HuH-7 (cell line): ENCODE measurements at regions not wholly inside any gene's neighbourhood (a gene's known extent, or its start where the extent isn't known, plus 50 kb on each side); places are given as distances from the start of the nearest gene placed in this dataset.
"Not testable (repeated sequence)": the region's sequence is repeated elsewhere in the genome, so short reads cannot be mapped to it uniquely, and the experiment has no call there.

Source experiments
- DNase-seq: peaks from one replicate; pipeline ENCODE4 v3.0.0; 2011; ENCODE audit warnings: low spot score

DNA sequence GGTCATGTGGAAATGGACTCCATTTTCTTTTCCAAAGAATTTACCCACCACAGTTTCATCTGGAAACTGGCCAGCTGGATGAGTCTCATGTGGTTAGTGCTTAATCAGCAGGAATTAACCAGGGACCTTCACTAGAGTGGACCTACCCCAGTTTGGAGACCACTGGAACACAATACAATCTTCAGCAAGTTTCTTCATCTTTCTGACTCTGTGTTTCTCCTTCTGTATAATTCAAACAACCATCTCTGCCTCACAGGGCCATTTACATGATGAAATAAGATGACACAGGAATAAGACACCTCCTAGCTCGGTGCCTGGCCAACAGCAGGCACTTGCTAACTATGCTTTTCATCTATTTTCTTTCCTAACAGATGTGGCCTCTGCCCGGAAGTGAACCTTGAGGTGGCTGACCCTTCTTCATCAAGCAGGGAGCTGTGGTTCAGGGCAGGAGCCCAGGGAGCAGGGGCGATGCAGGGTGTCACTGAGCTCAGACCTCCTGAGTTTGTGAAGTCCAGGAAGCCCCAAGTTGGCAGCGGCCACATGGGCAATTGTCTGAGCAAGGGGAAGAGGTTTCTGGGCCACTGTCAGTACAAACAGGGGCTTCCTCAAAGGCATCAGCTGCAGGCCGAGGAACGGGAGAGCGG lies 98.8 kb downstream of the SOD2 start:
- no peak for DNase-seq

DNA sequence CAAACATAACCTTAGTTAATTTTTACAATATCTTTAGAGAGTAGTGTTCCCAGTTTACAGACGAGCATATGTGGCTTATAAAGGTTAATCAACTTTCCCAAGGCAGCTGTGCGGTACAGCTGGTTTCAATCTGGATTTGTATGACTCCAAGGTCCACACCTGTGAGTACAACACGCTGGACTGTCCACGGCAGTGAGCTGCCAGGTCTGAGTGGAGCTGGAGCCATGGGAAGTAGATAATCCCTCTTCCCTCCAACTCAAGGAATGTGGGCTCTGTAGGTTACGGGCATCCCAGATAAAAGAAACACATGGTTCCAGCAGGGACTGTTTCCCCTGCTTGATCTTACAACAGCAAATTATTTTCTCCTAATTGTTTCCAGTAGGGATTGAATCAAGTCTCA lies 102.2 kb downstream of the SOD2 start:
- no peak for DNase-seq

DNA sequence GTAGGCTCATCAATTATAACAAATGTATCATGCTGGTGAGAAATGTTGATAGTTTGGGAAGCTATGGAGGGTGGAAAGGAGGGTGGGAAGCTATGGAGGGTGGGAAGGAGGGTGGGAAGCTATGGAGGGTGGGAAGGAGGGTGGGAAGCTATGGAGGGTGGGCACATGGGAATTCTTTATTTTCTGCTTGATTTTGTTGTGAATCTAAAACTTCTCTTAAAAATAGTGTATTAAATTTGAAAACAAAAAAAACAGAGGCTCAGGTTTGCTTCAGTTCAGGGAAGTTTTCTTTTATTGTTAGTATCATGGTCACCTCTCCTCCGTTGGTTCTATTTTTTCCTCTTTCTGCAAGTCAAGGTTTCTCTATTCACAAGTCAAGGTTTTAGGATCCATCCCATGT lies 106.4 kb downstream of the SOD2 start:
- DNase-seq = no peak

DNA sequence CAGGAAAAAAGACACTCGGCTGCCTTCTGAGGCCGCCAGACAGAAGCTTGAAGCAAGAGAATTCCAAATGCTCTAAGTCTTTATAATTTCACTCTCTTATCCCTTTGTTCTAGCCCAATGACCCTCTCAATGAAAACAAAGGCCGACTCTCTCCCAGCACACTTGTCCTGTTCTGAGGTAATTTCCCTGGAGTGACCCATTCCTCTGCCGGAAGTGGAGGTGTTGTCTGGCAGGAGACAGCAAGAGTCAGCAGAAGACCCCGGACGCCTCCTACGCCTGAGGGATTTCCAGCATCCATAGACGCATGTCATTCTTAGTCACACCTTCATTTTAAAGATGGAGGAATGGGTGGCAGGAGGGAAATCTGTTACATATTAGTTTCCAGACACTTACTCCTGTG lies 110.3 kb downstream of the SOD2 start:
- DNase-seq = no peak

DNA sequence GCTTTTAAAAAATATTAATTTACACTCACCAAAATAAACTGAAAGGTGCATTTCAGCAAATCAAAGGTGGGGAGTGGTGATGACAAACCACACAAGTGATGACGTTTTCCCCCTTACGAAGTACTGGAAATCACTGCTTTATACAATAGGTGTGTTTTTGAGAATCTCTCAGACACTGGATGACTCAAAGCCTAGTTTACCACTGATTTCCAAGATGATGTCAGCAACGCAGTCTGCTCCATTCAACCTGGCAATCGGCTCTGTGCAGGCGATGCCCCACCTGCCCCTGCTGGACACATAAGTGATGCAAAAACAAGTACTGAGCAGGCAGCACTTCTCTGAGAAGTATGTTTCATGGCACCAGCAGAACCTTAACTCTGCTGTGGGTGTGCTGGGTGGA lies 114.4 kb downstream of the SOD2 start:
- no peak for DNase-seq

DNA sequence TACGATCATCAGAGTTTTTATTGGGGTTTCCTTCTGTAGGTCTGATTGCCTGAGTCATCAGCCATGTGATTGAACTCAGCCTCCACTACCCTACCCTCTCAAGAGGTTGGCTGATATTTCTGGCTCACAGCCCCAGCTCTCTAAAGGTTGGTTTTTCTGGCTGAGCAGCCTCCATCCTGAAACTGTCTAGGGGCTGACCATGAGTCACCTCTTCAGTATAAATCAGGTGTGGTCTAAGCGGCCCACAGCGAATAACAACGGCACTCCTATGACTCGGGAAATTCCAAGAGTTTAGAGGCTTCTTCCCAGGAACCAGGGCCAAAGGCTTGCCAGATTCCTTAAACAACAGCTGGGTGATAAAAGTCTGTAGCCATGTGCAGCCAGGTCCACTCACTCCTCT lies 115.5 kb downstream of the SOD2 start:
- no peak for DNase-seq

DNA sequence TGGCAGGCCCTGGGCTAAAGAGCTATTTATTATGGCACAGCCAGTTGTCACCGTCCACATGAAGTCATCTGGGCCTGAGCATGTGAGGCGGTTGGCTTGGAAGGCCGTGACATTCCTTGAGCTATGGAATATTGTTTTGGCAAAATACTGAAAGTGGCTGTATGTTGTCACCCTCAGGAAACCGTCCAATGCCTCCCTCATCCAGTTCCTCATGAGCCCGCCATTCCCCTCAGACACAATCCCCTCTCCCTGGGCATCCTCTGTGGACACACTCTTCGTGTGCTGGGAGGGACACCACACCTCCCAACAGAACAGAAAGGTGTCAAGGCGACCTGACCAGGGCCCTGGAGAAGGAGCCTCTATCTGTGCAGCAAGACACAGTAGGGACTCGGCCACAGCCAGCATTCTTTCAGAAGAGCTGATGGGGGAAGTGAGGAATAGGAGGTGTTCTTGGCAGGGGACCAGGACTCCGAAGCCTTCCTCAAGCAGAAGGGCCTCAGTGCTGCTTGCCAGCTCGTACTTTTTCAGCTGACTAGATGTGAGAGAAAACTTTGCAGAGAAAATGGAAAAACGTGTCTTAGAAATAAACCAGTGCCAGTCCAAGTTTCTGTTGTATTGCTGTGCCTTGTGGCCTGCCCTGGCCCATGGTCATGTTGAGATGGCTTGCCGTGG lies 120.5 kb downstream of the SOD2 start:
- DNase-seq = no peak

DNA sequence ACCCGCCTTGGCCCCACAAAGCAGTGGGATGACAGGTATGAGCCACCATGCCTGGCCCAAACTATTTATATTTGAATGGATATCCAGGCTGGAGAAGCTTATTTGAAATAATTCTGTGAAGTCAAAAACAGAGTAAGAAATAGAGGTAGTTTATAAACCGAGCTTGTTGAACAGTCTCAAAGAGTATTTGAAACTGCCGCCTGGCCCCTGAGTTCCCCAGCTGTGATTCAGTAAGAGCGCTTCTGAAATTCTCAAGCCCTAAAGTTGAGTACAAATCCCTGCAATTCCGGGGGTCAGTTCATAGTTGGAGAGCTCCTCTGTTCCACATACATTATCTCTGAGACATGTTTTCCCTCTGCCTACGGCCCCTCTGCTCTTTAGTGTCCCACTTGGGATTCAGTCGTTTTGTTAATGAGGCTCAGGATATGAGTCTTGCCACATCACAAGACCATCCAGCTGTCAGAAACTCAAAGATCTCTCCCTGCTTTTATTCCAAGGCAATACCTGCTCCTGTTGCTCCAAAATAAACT lies 127.8 kb downstream of the SOD2 start:
- no peak for DNase-seq

DNA sequence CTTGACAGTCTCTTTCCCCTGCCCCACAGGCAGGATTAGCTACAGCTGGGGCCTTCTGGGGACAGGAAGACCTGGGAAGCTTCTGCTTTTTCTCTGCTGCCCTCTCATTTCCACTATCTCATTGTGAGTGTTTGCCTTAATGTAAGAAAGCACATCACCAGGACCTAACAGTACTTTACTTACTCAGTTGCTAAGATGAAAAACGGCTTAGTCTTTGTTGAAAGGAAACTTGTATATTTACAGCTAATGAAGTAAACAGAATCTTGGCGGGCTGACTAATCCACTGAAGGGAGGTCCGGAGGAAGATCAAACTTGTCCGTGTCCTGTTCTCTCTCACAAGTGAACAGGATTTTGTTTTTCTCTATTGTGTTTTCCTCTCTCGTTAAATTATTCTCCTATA lies 128.6 kb downstream of the SOD2 start:
- DNase-seq = no peak

DNA sequence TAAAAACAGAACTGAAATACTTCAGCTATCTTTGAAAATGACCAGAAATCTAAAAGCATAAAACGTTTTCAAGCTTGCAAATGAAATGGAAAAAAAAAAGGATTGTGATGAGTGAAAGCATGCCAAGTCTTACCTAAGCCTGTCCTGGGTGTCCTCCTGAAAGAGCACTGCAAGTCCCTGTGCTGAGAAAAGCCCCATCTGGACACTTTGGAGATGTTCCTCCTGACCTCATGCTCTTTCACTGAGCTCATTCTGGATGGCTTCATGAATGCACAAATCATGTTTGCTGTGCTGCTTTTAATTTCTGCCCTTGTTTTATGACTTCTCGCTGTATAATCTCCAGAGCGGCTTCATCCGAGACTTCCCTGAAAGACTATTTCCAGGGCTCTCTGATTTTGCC lies 136.0 kb downstream of the SOD2 start:
- no peak for DNase-seq

DNA sequence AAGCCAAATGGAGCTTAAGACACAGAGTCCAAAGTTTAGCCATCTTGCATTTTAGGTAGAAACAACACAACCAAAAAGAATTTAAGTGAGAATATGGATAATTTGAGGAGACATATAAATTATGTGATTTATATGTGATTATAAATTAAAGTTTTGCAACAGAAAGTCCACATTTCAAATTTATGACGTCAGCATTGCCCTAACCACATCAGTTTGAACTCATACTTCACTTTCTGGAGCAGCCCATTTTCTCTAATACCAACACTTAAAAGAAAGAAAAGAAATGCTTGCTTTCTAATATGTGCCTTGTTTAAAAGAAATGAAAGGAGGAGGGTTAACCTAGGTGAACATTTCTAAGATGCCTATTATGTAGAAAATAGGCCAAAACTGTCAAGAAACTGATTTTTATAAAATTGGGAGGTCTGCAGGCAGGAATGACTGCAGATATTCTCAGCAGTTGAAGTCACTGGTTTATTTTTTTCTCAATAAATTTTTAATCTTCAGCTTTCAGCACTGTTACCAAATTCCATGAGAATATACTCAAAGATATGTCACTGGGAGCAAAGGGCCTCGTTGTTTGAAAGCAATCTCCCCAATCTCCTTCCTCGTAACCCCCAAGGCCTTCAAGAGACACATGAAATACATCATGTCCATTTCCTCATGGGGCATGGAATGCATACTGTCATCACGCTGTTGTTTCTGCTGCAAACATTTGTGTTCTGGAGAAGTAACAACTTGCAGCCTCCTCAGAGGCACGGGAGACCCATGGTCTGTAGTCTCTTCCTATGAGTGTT lies 137.8 kb downstream of the SOD2 start:
- no peak for DNase-seq

DNA sequence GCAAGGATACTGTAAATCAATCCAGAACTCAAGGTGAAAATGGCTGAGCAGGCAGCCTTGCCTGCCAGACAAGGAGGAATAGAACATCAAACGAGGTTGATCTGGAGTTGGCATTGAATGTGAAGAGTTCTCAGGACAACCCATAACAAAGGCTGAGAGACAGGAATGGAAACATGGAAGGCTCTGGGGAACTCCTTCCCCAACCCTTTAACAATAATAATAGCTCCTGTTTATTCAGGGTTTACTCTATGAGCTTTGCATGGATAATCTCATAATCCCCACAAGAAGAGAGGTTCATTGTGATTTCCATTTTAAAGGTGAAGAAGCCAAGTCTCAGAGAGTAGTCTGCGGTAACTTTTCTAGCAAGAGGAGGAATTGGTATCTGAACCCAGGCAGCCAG lies 151.7 kb downstream of the SOD2 start:
- no peak for DNase-seq

DNA sequence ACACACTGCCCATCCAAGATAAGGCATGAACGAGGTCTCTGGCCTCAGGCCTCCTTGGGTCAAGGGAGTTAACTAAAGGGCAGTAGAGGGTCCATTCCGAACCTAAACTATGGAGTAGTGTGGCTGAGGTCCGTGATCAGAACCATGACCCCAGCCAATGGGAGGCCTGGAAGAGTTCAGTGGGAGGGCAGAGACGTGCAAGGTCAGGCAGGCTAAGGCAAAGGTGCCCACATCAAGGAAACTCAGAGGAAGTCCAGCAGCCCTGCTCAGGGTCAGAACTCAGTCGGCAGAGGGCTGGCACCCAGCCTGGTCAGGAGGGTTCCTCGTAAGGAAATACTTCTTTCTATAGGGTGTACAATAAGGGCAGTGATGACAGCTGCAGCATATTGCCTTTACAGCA lies 152.2 kb downstream of the SOD2 start:
- no peak for DNase-seq

DNA sequence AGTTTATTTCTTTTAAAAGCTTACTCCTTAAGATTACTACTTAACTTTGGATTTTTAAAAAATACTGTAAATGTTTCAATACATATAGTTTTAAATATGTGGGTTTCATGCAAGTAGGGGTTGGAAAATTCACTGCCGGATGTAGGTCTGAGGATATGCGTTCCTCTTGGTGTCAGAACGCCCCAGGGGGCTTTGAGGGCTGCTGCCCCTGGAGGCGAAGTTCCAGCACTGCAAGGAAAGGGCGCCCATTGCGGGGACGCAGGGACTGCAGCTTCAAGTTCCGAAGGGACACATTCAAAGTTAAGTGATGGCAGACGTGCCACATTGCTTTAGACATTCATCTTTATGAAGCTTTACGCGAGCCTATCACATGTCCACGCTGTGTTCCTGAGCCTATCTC lies 152.9 kb downstream of the SOD2 start:
- peak; percentile 65 for DNase-seq

DNA sequence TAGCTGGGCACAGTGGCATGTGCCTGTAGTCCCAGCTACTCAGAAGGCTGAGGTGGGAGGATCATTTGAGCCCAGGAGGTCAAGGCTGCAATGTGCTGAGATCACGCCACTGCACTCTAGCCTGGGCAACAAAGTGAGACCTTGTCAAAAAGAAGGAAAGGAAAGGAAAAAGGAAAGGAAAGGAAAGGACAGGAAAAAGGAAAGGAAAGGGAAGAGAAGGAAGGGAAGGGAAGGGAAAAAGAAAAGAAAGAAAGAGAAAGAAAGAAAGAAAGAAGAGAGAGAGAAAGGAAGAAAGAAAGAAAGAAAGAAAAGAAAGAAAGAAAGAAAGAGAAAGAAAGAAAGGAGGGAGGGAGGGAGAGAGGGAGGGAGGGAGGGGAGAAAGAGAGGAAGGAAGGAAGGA lies 155.0 kb downstream of the SOD2 start:
- not testable (repeated sequence) for DNase-seq

DNA sequence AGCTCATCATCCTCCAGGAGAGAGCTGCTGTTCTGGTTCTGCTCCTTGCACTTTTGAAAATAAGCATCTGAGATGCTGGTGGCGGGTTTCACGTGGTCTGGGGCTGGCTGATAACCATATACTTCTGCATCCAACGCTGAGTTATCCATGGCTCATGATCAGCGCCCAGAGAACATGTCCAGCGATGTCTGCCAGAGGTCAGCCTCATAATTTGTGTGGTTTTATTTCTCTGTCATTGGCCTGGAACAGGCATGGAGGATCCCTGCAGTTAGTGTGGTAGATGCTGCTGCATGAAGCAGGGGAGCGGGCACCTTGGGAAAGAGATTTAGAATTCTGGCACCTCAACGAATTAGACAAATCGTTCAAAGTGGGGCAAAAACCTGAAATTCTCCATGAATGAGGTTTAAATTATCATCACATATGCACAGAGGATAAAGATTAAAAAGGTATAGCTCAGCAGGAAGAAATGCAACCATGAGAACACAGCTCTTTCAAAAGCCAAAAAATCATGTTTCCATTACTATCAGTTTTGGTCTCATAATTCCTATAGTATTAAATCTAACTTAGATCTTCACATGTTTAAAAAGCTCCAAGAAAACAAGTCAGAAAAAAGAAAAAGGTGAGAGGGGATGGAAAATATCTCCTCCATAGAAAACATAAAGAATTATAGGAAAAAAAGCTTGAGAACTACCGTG lies 157.2 kb downstream of the SOD2 start:
- DNase-seq = no peak

DNA sequence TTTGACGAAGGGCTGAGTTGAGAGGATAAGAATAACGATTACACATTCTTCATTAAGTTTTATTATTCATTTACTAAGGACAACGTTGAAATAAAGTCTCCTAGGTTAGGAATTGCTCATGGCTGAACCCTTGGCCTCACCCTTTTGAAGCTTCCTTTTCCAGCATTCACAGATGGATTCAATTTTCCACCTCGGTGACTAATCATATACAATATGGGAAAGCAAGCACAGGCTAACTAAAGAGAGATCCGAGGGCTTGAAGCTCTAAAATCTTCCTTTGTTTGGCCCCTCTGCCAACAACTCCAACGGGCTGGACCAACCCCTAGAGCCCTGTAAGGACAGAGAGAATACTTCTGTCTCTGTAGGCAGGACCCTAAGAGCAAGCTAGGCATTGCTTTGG lies 159.5 kb downstream of the SOD2 start:
- DNase-seq = no peak

DNA sequence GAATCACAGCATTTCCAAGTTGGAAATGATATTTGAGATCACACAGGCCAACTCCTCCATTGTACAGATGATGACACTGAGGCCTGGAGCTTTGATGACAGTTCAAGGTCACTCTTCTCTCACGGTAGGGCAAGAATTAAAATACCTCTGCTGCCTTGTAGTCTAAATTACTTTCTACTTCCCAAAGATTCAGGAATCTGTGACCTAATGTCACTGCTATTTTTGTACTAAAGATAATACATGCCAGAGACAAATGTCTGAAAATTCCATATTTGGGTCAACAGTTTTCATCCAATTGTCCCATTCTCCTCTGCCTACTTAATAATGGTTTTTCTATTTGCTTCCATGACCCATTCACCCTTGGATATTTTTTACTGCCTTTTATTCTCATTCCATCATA lies 160.0 kb downstream of the SOD2 start:
- no peak for DNase-seq

DNA sequence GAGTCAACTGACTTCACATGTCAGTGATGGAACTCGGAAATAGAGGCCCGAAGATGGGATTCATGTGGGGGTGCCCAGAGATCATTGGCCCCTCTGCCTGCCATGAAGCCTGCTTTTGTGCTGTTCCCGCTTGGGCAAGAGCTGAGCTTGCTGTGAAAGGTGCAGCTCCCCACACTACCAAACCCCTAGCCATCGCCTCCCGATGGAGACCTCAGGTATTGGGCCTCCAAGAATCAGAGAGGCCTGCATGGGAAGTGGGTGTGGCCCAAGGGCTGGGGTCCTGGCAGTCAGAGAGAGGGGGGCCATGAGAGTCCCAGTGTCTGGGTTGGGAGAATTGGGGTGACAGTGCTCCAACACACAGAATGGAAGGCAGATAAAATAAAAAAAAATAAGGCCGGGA lies 160.9 kb downstream of the SOD2 start:
- no peak for DNase-seq

DNA sequence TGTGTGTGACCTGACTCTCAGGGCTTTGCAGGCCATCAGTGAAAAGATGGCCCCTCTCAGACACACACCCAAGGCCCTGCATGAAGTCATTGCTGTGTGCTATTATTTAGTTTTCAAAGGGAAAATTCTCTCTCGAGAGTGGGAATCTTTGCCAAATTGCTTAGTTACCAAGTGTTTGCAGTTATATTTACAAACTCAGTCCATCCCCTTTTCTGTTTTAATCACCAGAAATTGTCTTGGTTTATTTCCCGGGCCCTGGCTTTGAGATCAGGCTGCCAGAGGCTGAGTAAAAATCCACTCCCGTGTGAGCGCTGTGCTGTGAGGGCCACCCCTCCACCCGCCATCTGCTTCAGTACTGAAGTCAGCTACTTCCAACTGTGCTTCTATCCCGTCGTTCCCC lies 163.1 kb downstream of the SOD2 start:
- no peak for DNase-seq

DNA sequence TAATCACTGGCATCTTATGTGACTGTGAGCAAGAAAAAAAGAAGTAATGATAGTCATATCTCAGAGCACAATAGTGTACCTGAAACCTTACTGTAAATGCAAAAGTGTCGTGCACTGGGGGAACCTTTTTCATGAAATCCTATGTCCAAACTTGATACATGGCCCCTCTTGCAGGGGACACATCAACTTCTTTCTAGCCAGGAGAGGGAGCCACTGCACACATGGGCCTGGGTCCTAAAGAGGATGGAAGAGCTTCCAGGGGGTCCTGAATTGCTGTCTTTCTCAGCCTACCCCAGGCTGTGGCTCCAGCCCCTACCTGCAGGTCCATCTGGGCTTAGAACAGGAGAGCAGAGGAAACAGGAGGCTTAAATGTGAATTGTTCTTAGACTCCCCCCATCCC lies 165.7 kb downstream of the SOD2 start:
- no peak for DNase-seq

DNA sequence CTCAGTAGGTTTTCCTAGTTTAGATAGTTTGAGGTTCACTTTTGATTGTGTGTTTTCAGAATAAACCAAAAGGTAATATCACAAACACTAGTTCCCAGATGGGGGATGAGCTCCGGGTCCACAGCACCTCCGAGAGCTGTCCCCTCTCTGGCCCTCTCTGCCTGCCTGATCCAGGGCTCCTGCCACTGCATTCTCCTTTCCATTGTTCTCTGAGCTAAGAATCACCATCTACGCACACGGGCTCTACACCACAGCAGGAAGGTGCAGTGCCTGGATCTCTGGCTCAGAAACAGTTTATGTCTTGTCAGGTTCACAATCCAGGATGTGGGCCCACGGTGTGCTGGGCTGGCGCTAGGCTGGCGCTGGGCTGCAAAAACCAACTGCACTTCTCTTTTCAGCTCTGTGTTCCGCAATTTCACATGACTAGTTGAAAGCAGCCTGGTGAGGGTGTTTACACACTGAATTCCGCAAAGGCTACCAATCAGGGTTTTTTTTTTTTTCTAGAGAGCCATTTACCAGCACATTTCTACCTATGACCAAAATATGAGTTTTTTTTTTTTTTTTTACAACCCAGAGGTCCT lies 167.5 kb downstream of the SOD2 start:
- no peak for DNase-seq
